ACHN (cell line): ENCODE measurements at regions not wholly inside any gene's neighbourhood (a gene's known extent, or its start where the extent isn't known, plus 50 kb on each side); places are given as distances from the start of the nearest gene placed in this dataset.

Experiments used
- DNase-seq: peaks from one replicate; pipeline ENCODE4 v3.0.0-alpha.2; 2015
- in situ Hi-C: cut with HindIII; loops from 2 replicates; pipeline ENCODE4 v1.10.0; 2017; ENCODE audit warnings: low sequenced_read_pairs, low pct_ligation_motif_present, low pct_unique_long_range_greater_than_20kb

DNA sequence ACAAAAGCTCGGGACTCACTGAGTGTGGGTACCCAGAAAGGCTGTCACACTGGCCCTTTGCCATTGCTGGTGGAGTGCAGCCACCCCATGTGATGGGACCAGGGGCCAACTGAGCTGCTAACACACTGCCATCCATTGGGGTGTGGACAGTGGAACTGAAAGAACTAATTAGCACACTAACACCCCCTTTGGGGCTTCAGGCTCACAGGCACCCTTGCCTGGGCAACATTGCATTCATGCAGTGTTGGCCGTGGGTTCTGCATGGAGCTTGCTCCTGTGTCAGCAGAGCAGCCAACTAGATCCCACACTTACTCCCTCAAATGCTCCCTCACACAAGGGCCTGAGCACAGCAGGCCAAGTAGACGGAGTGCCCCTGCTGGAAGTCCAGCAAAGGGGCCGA, 476.0 kb upstream of the ASIC2 start:
- in situ Hi-C loops = no loop called here
- DNase-seq = no peak

DNA sequence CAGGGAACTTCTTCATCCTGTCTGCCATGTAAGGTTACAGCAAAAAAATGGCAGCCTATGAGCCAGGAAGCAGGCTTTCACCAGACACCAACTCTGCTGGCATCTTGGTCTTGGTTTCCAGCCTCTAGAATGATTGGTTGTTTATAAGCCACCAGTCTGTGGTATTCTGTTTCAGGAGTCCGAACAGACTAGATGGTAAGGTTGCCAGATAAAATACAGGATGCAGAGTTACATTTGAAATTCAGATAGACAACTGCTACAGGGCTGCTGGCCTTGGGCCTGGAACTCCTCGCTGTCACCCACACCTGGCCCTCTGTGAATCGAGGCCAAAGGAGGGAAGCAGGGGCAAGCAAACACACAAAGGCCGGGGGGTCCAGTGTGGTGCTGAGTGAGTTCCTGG, 478.8 kb upstream of the CCL2 start:
- DNase-seq = no peak
- in situ Hi-C loops = no loop called here

DNA sequence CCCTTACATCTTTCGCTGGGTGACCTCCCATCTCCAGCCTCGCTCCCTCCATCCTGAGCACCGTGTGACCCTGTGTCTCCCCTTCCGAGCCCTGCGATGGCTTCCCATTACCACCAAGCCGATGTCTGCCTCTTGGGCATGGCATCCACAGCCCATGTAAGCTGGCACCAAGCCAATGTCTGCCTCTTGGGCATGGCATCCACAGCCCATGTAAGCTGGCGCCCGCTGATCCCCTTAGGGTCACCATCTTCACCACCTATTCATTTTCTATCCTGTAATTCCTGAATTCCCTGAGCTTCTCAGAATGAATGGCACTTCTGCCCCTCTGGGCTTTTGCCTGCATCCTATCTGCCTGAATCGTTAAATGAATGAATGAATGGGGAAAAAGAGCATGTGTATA, 478.2 kb upstream of the CCL2 start:
- in situ Hi-C loops = no loop called here
- no peak for DNase-seq

DNA sequence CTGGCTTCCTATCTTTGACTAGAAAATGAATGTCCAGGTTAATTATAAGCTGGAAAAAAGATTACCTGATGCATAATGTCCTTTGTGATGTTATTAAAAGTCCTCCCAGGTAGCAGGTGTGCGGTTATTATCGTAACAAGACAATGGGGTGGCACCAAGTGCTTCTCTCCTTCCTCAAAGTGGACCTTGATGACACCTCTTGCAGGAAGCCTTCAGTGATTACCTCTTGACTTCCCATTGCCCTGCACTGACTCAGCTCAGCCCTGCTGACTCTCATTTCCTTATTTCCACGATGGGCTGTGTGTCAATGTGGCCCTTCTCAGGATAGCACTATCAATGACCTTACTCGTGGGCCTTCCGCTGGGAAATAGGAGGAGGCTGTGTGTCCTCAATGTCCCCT, 477.4 kb upstream of the CCL2 start:
- DNase-seq = no peak
- in situ Hi-C loops = no loop called here

DNA sequence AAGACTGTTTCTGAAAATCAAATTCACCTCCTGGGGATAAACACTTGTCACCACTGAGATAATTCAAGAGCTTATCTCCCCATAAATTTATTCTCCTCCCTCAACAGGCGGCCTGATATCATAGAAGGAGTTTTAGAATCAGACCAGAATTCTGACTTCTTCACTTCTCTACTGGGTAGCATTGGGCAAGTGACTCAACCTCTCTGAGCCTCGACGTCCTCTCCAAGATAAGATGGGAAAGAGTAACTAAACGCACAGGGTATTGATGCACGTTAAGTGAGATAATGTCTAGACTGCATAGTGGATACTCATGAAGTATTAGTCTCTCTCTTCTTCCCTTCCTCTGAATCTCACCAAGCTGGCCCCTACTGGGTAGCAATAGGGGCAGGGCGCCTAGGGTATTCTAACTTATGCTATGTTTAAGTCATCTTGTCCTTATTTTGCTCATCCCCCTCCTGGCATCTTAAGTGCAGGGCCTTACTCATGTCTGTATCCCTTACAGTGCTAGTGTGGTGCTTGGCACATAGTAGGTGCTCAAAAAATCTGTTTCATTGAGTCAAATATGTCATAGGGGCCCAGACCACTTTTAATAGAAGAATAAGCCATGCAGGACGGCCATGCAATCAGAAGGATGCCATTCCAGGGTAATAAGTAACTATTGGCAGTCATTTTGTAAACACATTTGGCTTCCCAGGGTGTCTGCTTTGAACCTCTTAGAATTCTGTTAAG, 476.4 kb upstream of the CCL2 start:
- no peak for DNase-seq
- in situ Hi-C loops = no loop called here

DNA sequence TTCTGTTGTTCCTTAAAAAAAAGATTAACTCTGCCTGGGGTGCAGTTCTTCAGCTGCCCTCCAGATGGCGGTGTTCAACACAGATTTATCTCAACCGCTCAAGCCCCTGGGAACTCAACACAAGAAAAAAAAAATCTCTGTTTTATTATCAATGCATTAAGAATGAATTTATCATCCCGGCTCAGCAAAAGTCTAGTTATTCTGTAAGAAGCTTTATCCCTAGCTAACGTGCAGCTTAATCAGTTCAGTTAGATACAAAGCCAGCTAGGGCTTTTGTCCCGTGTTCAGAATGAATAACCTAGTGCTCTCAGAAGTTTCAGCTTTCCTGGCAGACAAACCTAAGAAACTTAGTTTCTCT, 475.9 kb upstream of the CCL2 start:
- DNase-seq = peak; percentile 67
- in situ Hi-C loops = no loop called here

DNA sequence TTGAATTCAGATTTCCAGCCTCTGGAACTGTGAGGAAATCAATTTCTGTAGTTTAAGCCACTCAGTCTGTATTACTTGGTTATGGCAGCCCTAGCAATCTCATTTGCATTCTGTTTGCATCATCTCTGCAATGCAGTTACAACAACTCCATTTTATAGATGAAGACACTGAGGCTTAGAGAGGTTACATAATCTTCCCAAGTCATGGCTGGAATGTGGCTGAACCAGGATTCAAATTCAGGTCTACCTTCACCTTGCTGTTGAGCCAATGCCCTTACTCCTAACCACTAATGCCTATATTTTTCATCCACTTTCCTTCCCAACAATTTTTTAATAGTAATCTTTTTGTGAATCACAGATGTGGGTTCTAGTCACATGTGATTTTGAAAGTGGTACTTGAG, 469.8 kb upstream of the CCL2 start:
- in situ Hi-C loops = no loop called here
- DNase-seq = no peak

DNA sequence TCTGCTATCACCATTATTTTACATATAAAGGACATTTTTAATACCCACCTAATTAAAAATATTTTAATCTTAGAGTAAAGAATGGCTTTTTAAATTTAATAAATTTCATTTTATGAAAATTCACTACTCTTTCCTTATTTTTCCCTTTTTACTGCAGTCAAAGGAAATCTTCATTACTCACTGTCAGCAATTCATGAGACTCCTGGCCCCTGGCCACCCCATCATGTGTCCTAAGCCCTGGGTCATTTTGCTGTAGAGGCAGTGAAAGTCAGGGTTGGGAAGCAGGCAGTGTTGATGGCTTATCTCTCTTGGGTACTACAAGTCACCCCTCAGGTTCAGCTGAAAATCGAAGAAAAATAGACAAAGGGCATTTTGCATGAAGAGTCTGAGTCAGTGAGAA, 468.6 kb upstream of the CCL2 start:
- DNase-seq = no peak
- in situ Hi-C loops = no loop called here

DNA sequence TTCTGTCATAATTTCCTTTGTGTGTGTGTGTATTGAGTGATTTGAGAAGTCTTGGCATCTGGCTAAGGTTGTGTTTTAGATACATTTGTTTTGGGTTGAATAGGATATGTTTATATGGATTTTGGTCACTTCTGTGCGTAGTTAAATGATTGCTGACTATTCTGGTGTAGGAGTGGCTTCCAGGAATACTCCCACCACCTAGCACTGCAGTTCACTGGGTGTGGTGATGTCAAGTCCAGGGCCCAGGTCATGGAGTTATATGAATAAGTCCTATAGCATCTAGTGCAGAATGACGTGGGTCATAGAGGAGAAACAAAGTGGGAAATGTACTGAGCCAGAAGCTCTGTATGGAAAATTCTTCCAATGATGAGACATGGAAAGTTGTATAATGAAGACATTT, 465.4 kb upstream of the CCL2 start:
- DNase-seq = no peak
- in situ Hi-C loops = no loop called here

DNA sequence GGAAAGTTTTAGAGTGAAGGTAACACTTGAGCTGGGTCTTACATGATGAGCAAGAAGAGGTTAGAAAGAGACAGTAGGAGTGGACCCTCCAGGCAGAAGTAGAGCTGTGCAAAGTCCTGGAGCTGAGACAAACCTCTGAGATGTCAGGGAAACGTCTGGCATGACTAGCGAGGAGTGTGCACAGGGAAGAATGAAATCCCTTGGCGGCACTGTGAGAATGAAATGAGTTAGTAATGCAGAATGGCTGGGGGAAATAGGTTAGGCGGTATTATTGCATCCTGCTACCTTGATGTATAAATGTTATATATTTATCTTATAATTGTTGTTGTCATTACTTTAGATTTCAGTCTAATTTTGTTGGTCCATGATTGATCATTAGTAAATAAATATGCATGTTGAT, 457.9 kb upstream of the CCL2 start:
- no peak for DNase-seq
- in situ Hi-C loops = no loop called here

DNA sequence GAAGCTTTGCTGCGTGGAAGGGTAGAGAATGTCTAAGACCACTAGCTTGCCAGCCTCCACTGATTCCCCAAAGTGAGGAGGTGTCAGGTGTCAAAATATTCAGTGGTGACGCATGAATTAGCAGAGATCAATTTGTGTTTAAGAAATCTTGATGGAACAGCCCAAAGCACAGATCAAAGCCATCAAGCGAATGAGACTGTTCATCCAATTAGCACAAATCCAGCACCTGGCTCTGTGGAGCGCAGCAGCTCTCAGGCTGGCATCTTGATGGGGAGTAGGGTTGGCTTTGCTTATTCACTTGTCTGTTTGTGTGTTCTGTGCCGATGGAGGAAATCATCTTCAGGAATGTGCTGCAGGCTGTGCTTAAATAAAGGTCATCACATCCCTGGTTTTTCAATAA, 456.8 kb upstream of the CCL2 start:
- no peak for DNase-seq
- in situ Hi-C loops = no loop called here

DNA sequence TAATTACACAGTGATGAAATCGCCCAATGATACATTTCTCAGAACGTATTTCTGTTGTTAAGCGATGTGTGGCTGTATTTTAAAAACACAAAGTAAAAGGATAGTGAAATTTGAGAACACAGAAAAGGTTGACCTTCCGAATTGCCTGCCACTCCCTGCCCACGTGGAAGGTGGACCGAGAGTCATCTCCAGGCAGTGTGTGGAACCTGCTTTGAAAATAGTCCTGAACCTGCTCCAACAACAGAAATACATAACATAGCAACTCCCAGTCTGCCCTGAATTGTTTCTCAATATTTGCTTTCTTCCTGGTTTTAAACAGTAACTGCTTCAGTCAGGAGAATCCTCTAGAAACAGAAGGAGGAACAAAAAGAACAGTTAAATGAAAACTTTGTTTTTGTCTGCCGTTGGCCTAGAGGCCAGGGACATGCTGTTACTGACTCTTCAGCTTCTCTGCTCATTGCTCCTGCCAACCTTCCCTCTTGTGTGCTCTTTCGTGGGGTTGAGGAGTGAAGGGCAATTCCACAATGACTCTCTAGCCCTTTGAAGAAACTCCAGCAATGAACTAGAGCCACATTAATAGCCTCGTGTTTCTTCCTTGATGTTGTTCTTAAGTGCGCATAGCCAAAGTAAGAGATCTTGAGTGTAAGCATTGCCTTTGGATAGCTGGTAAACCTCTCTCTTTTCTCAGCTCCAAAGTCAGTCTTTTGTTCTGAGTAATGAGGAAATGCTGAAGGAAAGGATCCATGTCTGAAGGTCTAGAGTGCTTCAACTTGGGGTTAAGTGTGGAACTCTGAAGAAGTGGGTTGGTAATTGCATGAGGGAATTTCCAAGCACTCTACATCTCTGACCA, 452.5 kb upstream of the CCL2 start:
- in situ Hi-C loops = no loop called here
- DNase-seq = no peak

DNA sequence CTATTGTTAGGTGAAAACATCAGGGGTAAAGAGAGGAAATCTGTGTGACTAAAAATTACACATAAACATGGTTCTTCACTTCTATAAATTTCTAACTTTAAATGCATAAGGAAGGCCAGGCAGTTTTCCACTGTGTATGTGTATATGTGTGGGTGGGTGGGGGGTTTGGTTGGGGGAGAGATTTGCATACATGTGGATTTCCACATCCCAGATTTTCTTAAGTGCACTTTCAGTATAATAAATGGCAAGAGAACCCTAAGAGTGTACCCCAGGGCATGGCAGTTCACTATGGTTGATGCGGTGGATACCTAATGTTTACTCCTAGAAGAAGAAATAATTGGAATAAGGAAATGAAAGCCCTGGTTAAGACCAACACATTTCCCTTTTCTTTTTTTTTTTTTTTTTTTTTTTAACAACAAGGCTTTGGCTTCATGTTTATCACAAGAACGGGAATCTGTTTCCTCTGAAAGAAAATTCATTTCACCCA, 451.8 kb upstream of the CCL2 start:
- in situ Hi-C loops = no loop called here
- DNase-seq = no peak

DNA sequence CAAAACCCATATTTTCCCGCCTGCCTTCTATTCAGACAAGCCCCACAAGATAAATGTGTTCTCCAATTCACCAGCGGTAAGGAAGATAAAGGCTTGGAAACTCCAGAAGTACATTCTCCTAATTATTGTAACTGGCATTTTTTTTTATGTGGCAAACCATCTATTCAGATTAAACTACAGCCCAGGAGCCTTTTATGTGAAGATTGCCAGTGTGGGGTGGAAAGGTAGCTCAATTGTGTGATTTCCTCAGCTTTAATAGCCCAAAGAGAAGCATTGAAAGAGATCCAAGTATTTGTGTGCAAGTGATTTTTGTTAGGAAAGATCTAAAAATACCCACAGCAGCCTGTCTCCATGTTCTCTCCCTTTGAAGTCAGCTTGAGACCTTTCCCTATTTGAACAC, 451.4 kb upstream of the CCL2 start:
- in situ Hi-C loops = no loop called here
- DNase-seq = no peak

DNA sequence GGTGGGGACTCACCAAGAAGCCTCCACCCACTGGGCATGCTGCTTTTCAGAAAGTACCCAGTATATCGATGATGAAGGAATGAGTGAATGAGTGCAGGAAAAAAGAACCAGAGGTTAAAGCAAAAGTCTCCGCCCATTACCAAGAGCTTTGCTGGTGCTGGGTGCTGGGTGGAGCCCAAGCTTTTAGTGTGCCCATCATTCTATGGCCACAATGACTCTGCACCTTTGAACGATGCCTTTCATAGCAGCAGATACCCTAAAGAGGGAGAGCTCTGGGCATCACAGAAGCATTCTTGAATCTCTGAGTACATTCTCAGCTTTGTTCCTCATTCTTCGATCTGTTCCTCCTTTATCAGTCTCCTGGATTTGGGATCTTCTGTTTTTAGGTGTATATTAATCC, 450.7 kb upstream of the CCL2 start:
- in situ Hi-C loops = no loop called here
- DNase-seq = no peak

DNA sequence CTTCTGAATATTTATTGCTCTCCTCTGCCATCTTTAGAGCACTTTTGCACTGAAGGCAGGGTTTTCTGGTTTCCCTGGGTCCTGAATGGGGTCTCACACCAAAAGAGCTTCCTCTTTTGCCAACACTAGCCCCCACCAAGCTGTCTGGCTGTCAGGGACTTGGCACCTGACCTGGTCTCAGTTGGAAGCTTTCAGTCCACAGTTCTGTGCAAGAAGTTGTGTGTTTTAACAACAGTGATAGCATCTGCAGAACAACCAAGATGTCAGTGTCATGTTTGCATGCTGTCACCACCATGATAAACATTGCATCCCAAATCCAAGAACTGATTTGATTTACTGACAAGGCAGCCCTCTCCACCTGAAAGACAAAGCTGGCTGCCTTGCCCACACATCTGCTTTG, 448.5 kb upstream of the CCL2 start:
- in situ Hi-C loops = no loop called here
- no peak for DNase-seq

DNA sequence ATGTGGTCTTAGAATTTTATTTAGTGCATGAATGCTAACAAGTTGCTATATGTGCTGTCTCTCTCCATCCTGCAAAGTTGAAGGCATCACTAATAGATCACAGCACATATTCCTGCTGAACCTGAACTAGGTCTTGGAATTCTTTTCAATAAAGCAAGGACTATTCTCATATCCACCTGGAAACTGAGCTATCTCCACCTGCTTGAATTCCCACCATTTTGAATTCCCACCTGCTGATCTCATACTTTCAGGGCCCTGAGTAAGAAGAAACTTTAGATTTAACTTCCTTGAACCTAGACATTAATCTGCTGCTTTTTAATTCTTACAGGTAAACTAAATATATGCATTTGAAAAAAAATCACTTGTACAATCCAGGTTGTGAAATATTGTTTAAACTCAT, 445.3 kb upstream of the CCL2 start:
- in situ Hi-C loops = no loop called here
- DNase-seq = no peak

DNA sequence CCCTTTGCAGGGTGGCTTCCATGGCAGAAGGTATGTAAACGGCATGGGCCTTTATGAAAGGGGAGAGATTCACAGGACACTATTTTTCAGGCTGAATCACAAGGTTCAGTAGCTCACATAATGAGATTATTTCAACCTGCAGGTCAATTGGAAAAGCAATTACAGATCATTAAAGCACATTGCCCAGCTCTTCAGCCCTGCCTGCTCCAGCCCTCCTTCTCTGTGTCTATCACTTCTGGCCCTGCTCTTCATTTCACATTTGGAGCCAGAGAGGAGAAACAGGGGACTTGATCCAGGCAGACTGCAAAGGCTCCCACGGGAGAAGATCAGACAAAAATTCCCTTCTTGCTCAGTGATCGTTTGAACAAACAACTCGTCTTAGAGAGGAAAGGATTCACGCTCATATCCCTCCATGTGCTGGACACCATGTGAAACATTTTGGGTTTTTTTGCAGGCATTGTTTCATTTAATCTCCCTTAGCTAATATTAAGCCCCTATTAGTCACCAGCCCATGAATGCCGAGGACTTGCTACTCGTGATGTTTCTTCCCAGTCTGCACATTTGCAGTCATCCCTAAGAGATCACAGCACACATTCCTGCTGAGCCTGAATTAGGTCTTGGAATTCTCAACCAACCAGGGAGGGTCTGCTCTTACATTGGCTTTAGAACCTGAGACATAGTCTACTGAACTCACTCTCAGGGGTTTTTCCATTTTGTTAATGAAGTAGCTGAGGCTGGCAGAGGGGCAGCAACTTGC, 443.9 kb upstream of the CCL2 start:
- in situ Hi-C loops = no loop called here
- no peak for DNase-seq

DNA sequence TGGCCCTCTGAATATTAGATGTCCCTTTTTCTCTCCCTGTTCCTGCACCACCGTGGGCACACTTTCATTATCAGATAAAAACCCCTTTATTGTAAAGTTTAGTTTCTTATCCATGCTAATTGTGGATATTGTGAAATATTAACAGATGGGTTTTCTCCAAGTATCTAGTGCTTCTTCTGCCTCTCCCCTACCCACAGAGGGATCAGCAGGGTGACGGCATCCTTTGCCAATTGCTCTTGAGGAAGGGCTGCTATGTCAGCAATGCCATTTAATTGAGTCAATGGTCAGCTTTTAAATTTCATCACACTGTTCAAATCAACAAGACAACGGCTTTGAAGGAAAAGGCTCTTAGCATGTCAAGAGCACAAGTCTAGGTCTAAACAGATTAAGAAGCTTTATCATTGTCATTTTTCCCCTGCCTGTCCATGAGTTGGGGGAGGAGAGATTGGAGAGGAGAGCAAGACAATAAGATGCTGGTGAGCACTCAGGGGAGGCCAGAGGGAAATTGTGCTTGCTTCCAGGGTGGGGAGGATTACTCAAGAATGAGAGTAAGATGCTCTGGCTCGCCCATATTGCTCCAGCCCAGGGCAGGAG, 443.0 kb upstream of the CCL2 start:
- no peak for DNase-seq
- in situ Hi-C loops = no loop called here
